Keratinocyte (primary cell): ENCODE measurements at regions not wholly inside any gene's neighbourhood (a gene's known extent, or its start where the extent isn't known, plus 50 kb on each side); places are given as distances from the start of the nearest gene placed in this dataset.

Source experiments
- DNase-seq: peaks from one replicate; pipeline ENCODE4 v3.0.0-alpha.2; 2011; ENCODE audit warnings: low read depth, missing footprints, low spot score
- FAIRE-seq: peaks from 2 replicates; lab custom pipeline; 2011; peaks lifted over from hg19 to GRCh38; lab: Jason Lieb, UNC
- H2AFZ ChIP-seq: 2 replicates; pipeline ENCODE4 v1.6.0; 2012; ENCODE audit warnings: low read length, control low read depth, inconsistent platforms; ENCODE audit not compliant: control insufficient read depth
- H3K27ac ChIP-seq: 2 replicates; pipeline ENCODE4 v1.5.1; 2011; ENCODE audit warnings: low read length; ENCODE audit not compliant: control insufficient read depth, insufficient read depth
- H3K27me3 ChIP-seq: 3 replicates; pipeline ENCODE4 v1.6.0; 2011; ENCODE audit warnings: low read length; ENCODE audit not compliant: control insufficient read depth, insufficient read depth; ENCODE audit errors: extremely low read depth
- H3K36me3 ChIP-seq, 2 experiments: 2 replicates in 1 of 2; 3 replicates in 1 of 2; pipeline ENCODE4 v1.5.1; 2011; ENCODE audit warnings: low read length in 2 of 2, mild to moderate bottlenecking in 1 of 2; ENCODE audit not compliant: control insufficient read depth in 2 of 2, insufficient read depth in 2 of 2; ENCODE audit errors: extremely low read depth in 1 of 2
- H3K4me1 ChIP-seq: 3 replicates; pipeline ENCODE4 v1.5.1; 2011; ENCODE audit warnings: low read length; ENCODE audit not compliant: control insufficient read depth, insufficient read depth; ENCODE audit errors: extremely low read depth
- H3K4me2 ChIP-seq: 3 replicates; pipeline ENCODE4 v1.6.0; 2011; ENCODE audit warnings: low read depth, low read length; ENCODE audit not compliant: control insufficient read depth, insufficient read depth; ENCODE audit errors: extremely low read depth
- H3K4me3 ChIP-seq, 3 experiments: fragments of 200-600 bp in 1 of 3; sonication (generic) in 1 of 3; 2 replicates in 2 of 3; 3 replicates in 1 of 3; pipeline ENCODE4 v1.5.1; 2011 to 2016; ENCODE audit warnings: low read length in 3 of 3, mild to moderate bottlenecking in 3 of 3, control low read depth in 2 of 3, inconsistent platforms in 1 of 3, low read depth in 1 of 3, mixed read lengths in 1 of 3, mixed run types in 1 of 3, moderate library complexity in 1 of 3; ENCODE audit not compliant: control insufficient read depth in 2 of 3, insufficient read depth in 2 of 3; ENCODE audit errors: extremely low read depth in 1 of 3
- H3K79me2 ChIP-seq: 2 replicates; pipeline ENCODE4 v1.6.0; 2012; ENCODE audit warnings: low read length; ENCODE audit not compliant: control insufficient read depth, insufficient read depth
- H3K9ac ChIP-seq: 3 replicates; pipeline ENCODE4 v1.6.0; 2011; ENCODE audit warnings: low read length; ENCODE audit not compliant: control insufficient read depth, insufficient read depth; ENCODE audit errors: extremely low read depth
- H3K9me1 ChIP-seq: 3 replicates; pipeline ENCODE4 v1.6.0; 2011; ENCODE audit warnings: low read length; ENCODE audit not compliant: control insufficient read depth, insufficient read depth; ENCODE audit errors: extremely low read depth
- H3K9me3 ChIP-seq: 2 replicates; pipeline ENCODE4 v1.5.1; 2012; ENCODE audit warnings: low read depth, low read length; ENCODE audit not compliant: control insufficient read depth
- H4K20me1 ChIP-seq: 3 replicates; pipeline ENCODE4 v1.6.0; 2011; ENCODE audit warnings: low read length; ENCODE audit not compliant: control insufficient read depth, insufficient read depth; ENCODE audit errors: extremely low read depth
- EZH2 ChIP-seq: IDR thresholded peaks from one replicate; pipeline ENCODE4 v1.6.1; 2012; ENCODE audit warnings: inconsistent platforms, mild to moderate bottlenecking, low read length, moderate library complexity
- dilution Hi-C: fragments of 300-500 bp; cut with MboI; formaldehyde crosslinking; loops from one replicate; pipeline ENCODE4 v1.7.0; 2020; ENCODE audit warnings: low sequenced_read_pairs; ENCODE audit not compliant: extremely low pct_ligation_motif_present
- TF ChIP-seq, protein P1 (sequence below), 3 experiments: IDR thresholded peaks in 1 of 3; conservative IDR thresholded peaks in 1 of 3; optimal IDR thresholded peaks in 1 of 3; 2 replicates in 2 of 3; 3 replicates in 1 of 3; pipeline versions ENCODE3 to v1.5.1; 2011; ENCODE audit warnings: low read length in 3 of 3, mild to moderate bottlenecking in 3 of 3, moderate library complexity in 2 of 3, control low read depth in 1 of 3, inconsistent platforms in 1 of 3; ENCODE audit not compliant: insufficient read depth in 2 of 3; ENCODE audit errors: extremely low read depth in 1 of 3

DNA sequence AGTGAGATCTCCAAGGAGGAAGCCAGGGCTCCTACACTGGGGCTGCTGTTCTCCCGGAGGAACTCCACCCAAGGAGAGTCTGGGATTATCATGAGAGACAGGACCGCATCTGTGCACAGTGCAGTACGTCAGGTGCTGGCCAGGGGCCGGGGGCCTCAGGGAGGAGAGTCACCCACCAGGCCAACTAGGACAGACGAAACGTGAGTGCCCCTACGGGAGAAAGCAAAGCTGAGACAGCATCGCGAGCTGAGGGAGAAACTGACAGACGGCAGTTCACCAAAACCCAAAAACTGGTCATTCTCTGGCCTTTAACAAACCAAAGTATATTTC lies 273.4 kb downstream of the BRD1 start:
- Histone ChIP-seq H3K4me1 (no peaks in the 10 kb centered on the region), H3K79me2 (no peaks in the 10 kb centered on the region), H4K20me1 (no peaks in the 10 kb centered on the region), H3K27me3 (no peaks in the 10 kb centered on the region), H3K27ac (no peak overlapping the region), H3K4me2 (no peak overlapping the region), H3K9me3 (peaks cover 26% of the 10 kb centered on the region), H3K9ac (no peak overlapping the region), H3K4me3 (no peak overlapping the region), H3K36me3 (no peaks in the 10 kb centered on the region), H3K9me1 (no peaks in the 10 kb centered on the region), H2AFZ (no peak overlapping the region)
- DNase-seq: no peak
- no peak for TF ChIP-seq EZH2
- TF ChIP-seq, protein P1, sequence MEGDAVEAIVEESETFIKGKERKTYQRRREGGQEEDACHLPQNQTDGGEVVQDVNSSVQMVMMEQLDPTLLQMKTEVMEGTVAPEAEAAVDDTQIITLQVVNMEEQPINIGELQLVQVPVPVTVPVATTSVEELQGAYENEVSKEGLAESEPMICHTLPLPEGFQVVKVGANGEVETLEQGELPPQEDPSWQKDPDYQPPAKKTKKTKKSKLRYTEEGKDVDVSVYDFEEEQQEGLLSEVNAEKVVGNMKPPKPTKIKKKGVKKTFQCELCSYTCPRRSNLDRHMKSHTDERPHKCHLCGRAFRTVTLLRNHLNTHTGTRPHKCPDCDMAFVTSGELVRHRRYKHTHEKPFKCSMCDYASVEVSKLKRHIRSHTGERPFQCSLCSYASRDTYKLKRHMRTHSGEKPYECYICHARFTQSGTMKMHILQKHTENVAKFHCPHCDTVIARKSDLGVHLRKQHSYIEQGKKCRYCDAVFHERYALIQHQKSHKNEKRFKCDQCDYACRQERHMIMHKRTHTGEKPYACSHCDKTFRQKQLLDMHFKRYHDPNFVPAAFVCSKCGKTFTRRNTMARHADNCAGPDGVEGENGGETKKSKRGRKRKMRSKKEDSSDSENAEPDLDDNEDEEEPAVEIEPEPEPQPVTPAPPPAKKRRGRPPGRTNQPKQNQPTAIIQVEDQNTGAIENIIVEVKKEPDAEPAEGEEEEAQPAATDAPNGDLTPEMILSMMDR (optimal IDR thresholded peaks at IDR 0.05 in 1 of 3, IDR thresholded peaks at IDR 0.05 in 1 of 3, conservative IDR thresholded peaks at IDR 0.05 in 1 of 3; ENCODE audit: extremely low read depth in 1 of 3, insufficient read depth in 2 of 3, low read length in 3 of 3): no peak
- dilution Hi-C loops: no loop called here
- FAIRE-seq: no peak

DNA sequence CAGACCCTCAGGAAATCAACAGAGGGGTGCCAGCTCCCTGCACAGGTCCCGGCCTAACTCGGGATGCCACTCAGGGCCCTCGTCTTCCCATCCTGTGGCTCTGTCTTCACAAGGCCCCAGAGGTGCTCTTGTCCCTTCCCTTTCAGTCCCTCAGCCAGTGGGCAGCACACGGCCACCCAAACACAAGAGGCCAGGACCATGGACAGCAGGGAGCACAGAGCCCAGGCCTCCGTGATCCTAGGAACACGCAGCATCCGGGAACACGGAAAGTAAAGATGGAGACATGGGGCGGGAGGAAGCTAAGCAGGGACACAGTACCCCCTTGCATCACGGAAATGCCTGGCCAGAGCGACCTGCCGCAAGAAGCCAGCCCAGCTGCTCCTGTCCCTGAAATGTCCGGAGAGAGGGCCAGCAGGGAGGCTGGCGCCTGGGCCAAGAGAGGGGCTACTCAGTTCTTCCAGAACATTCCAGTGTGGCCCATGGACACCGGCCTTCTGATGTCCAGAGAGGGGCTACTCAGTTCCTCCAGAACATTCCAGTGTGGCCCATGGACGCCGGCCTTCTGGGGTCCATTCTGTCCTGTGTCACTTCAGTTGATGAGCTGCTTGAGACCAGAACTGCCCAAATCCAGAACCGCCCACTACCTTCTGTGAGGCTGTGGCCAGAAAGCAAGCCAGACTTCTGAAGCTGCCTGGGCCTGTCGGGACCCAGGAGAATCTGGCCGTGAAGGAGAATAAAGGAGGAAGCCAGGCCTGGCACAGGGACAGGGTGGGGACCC lies 274.0 kb downstream of the BRD1 start:
- H3K27me3 ChIP-seq: no peaks in the 10 kb centered on the region
- no peak for DNase-seq
- no peak overlapping the region for H3K27ac ChIP-seq

More for the DNA sequence above, 274.0 kb downstream of the BRD1 start:
- dilution Hi-C loops: no loop called here
- Histone ChIP-seq H3K36me3 (no peaks in the 10 kb centered on the region), H3K9me3 (peaks cover 29% of the 10 kb centered on the region), H3K9me1 (no peaks in the 10 kb centered on the region), H3K4me2 (no peak overlapping the region), H3K4me3 (no peak overlapping the region), H2AFZ (no peak overlapping the region), H3K9ac (no peak overlapping the region), H3K4me1 (no peaks in the 10 kb centered on the region), H3K79me2 (no peaks in the 10 kb centered on the region), H4K20me1 (no peaks in the 10 kb centered on the region)
- TF ChIP-seq, protein P1 (optimal IDR thresholded peaks at IDR 0.05 in 1 of 3, IDR thresholded peaks at IDR 0.05 in 1 of 3, conservative IDR thresholded peaks at IDR 0.05 in 1 of 3; ENCODE audit: extremely low read depth in 1 of 3, insufficient read depth in 2 of 3, low read length in 3 of 3): no peak
- TF ChIP-seq EZH2: no peak
- no peak for FAIRE-seq
